Activated CD8-positive, alpha-beta T cell treated with anti-CD3 and anti-CD28 coated beads, Interleukin-2, amount 10 ng/mL, durations not matched to agents 7 days and 5 days (primary cell): ENCODE measurements at regions not wholly inside any gene's neighbourhood (a gene's known extent, or its start where the extent isn't known, plus 50 kb on each side); places are given as distances from the start of the nearest gene placed in this dataset.

Experiments used
- ATAC-seq: fragments of 150-1000 bp; cut with Tn5 transposase; one replicate; pipeline ENCODE4 v1.10.0; 2021; ENCODE audit warnings: moderate library complexity
- CTCF ChIA-PET: fragments of 350-600 bp; sonication (Branson Sonifier 250); formaldehyde crosslinking; loops from one replicate; lab custom pipeline; 2021; ENCODE audit warnings: antibody characterized with exemption; lab: Charles Lee
- POLR2A ChIA-PET: fragments of 350-600 bp; sonication (Branson Sonifier 250); formaldehyde crosslinking; loops from one replicate; lab custom pipeline; 2021; ENCODE audit warnings: antibody characterized with exemption; lab: Charles Lee
- DNase-seq: peaks from one replicate; pipeline ENCODE4 v3.0.0-alpha.2; 2020
- H3K27ac Mint-ChIP-seq: one replicate; pipeline ENCODE4 v1.8.0; 2021; ENCODE audit warnings: mild to moderate bottlenecking, mixed read lengths
- H3K27me3 Mint-ChIP-seq: one replicate; pipeline ENCODE4 v1.8.0; 2021; ENCODE audit warnings: low read depth, mixed read lengths
- H3K36me3 Mint-ChIP-seq: one replicate; pipeline ENCODE4 v1.8.0; 2021; ENCODE audit warnings: low read depth, mixed read lengths
- H3K4me1 Mint-ChIP-seq: one replicate; pipeline ENCODE4 v1.8.0; 2021; ENCODE audit warnings: low read depth, mixed read lengths
- H3K4me3 Mint-ChIP-seq: one replicate; pipeline ENCODE4 v1.8.0; 2021; ENCODE audit warnings: mild to moderate bottlenecking, mixed read lengths
- H3K9me3 Mint-ChIP-seq: one replicate; pipeline ENCODE4 v1.8.0; 2022; ENCODE audit warnings: mixed read lengths; ENCODE audit not compliant: insufficient read depth

- ChIA-PET CTCF (no interaction called here), POLR2A (no interaction called here)
- DNase-seq, result no peak
- no peaks in the 10 kb centered on the region for H3K27me3 Mint-ChIP-seq
- no peak overlapping the region for H3K4me3 Mint-ChIP-seq
- no peaks in the 10 kb centered on the region for H3K36me3 Mint-ChIP-seq
- H3K9me3 Mint-ChIP-seq, result no peaks in the 10 kb centered on the region
- no peak overlapping the region for H3K27ac Mint-ChIP-seq
- ATAC-seq, result no peak
- H3K4me1 Mint-ChIP-seq, result no peaks in the 10 kb centered on the region
Observed at GRCh38 chr2:226136739-226137138, 662.9 kb downstream of the IRS1 start.

GRCh38 chr2:226135861-226136548, 663.6 kb downstream of the IRS1 start:
- Mint-ChIP-seq H3K27me3 (no peaks in the 10 kb centered on the region), H3K9me3 (no peaks in the 10 kb centered on the region), H3K36me3 (no peaks in the 10 kb centered on the region), H3K27ac (no peak overlapping the region), H3K4me3 (no peak overlapping the region), H3K4me1 (no peaks in the 10 kb centered on the region)
- DNase-seq (no peak), ATAC-seq (no peak)
- CTCF ChIA-PET, result no interaction called here
- POLR2A ChIA-PET, result no interaction called here

- H3K27me3 Mint-ChIP-seq, result no peaks in the 10 kb centered on the region
- no peaks in the 10 kb centered on the region for H3K9me3 Mint-ChIP-seq
- no peak overlapping the region for H3K4me3 Mint-ChIP-seq
- DNase-seq (no peak), ATAC-seq (no peak)
- ChIA-PET CTCF (no interaction called here), POLR2A (no interaction called here)
- no peaks in the 10 kb centered on the region for H3K36me3 Mint-ChIP-seq
- H3K27ac Mint-ChIP-seq, result no peak overlapping the region
- no peaks in the 10 kb centered on the region for H3K4me1 Mint-ChIP-seq
Observed at GRCh38 chr2:226132323-226133215, 667.1 kb downstream of the IRS1 start.

GRCh38 chr2:226131299-226131784, 668.3 kb downstream of the IRS1 start:
- Mint-ChIP-seq H3K9me3 (no peaks in the 10 kb centered on the region), H3K27me3 (no peaks in the 10 kb centered on the region), H3K4me3 (no peak overlapping the region), H3K4me1 (no peaks in the 10 kb centered on the region), H3K27ac (no peak overlapping the region), H3K36me3 (no peaks in the 10 kb centered on the region)
- ChIA-PET CTCF (no interaction called here), POLR2A (no interaction called here)
- no peak for DNase-seq
- no peak for ATAC-seq

- H3K36me3 Mint-ChIP-seq, result no peaks in the 10 kb centered on the region
- ChIA-PET CTCF (no interaction called here), POLR2A (no interaction called here)
- no peak overlapping the region for H3K4me3 Mint-ChIP-seq
- no peaks in the 10 kb centered on the region for H3K4me1 Mint-ChIP-seq
- ATAC-seq, result no peak
- H3K9me3 Mint-ChIP-seq, result no peaks in the 10 kb centered on the region
- no peak for DNase-seq
- H3K27ac Mint-ChIP-seq, result no peak overlapping the region
- no peaks in the 10 kb centered on the region for H3K27me3 Mint-ChIP-seq
Observed at GRCh38 chr2:226130192-226130591, 669.4 kb downstream of the IRS1 start.

GRCh38 chr2:226127682-226128081, 671.9 kb downstream of the IRS1 start:
- Mint-ChIP-seq H3K27me3 (no peaks in the 10 kb centered on the region), H3K4me1 (no peaks in the 10 kb centered on the region), H3K36me3 (no peaks in the 10 kb centered on the region), H3K9me3 (no peaks in the 10 kb centered on the region), H3K4me3 (no peak overlapping the region), H3K27ac (no peak overlapping the region)
- ATAC-seq (no peak), DNase-seq (no peak)
- ChIA-PET CTCF (no interaction called here), POLR2A (no interaction called here)

GRCh38 chr2:226126104-226126503, 673.5 kb downstream of the IRS1 start:
- H3K36me3 Mint-ChIP-seq, result no peaks in the 10 kb centered on the region
- no peak overlapping the region for H3K4me3 Mint-ChIP-seq
- ATAC-seq (no peak), DNase-seq (no peak)
- no peak overlapping the region for H3K27ac Mint-ChIP-seq
- CTCF ChIA-PET, result no interaction called here
- peaks cover 2% of the 10 kb centered on the region for H3K27me3 Mint-ChIP-seq
- H3K9me3 Mint-ChIP-seq, result no peaks in the 10 kb centered on the region
- H3K4me1 Mint-ChIP-seq, result no peaks in the 10 kb centered on the region
- POLR2A ChIA-PET, result no interaction called here

- no peak for DNase-seq
- Mint-ChIP-seq H3K4me1 (no peaks in the 10 kb centered on the region), H3K27ac (no peak overlapping the region), H3K9me3 (no peaks in the 10 kb centered on the region), H3K4me3 (no peak overlapping the region), H3K36me3 (no peaks in the 10 kb centered on the region), H3K27me3 (peaks cover 2% of the 10 kb centered on the region)
- no peak for ATAC-seq
- POLR2A ChIA-PET, result no interaction called here
- CTCF ChIA-PET, result no interaction called here
Observed at GRCh38 chr2:226125176-226125883, 674.3 kb downstream of the IRS1 start.

- ATAC-seq, result no peak
- no peak overlapping the region for H3K27ac Mint-ChIP-seq
- peaks cover 2% of the 10 kb centered on the region for H3K27me3 Mint-ChIP-seq
- no peak overlapping the region for H3K4me3 Mint-ChIP-seq
- H3K36me3 Mint-ChIP-seq, result no peaks in the 10 kb centered on the region
- ChIA-PET CTCF (no interaction called here), POLR2A (no interaction called here)
- no peak for DNase-seq
- H3K9me3 Mint-ChIP-seq, result no peaks in the 10 kb centered on the region
- H3K4me1 Mint-ChIP-seq, result no peaks in the 10 kb centered on the region
Observed at GRCh38 chr2:226124548-226125011, 675.0 kb downstream of the IRS1 start.

- ChIA-PET POLR2A (no interaction called here), CTCF (no interaction called here)
- no peak overlapping the region for H3K27ac Mint-ChIP-seq
- DNase-seq, result no peak
- peaks cover 2% of the 10 kb centered on the region for H3K27me3 Mint-ChIP-seq
- ATAC-seq, result no peak
- H3K9me3 Mint-ChIP-seq, result no peaks in the 10 kb centered on the region
- no peaks in the 10 kb centered on the region for H3K4me1 Mint-ChIP-seq
- no peaks in the 10 kb centered on the region for H3K36me3 Mint-ChIP-seq
- no peak overlapping the region for H3K4me3 Mint-ChIP-seq
Observed at GRCh38 chr2:226123300-226123699, 676.3 kb downstream of the IRS1 start.

GRCh38 chr2:226122041-226122440, 677.6 kb downstream of the IRS1 start:
- Mint-ChIP-seq H3K27me3 (peaks cover 2% of the 10 kb centered on the region), H3K4me1 (no peaks in the 10 kb centered on the region), H3K9me3 (no peaks in the 10 kb centered on the region), H3K36me3 (no peaks in the 10 kb centered on the region), H3K4me3 (no peak overlapping the region), H3K27ac (no peak overlapping the region)
- ChIA-PET POLR2A (no interaction called here), CTCF (no interaction called here)
- DNase-seq (no peak), ATAC-seq (no peak)
